NCI-H748 (cell line): ENCODE measurements at regions not wholly inside any gene's neighbourhood (a gene's known extent, or its start where the extent isn't known, plus 50 kb on each side); places are given as distances from the start of the nearest gene placed in this dataset.

Source experiments
- DNase-seq: peaks from one replicate; lab custom pipeline; 2025; ENCODE audit not compliant: unreplicated experiment; lab: John Stamatoyannopoulos, UW

GRCh38 chr12:83414981-83415380 lies 728.3 kb downstream of the TMTC2 start:
- no peak for DNase-seq

GRCh38 chr12:83408851-83409250 lies 722.1 kb downstream of the TMTC2 start:
- DNase-seq = no peak

- no peak for DNase-seq
These were observed 721.4 kb downstream of the TMTC2 start for GRCh38 chr12:83408146-83408545.

- DNase-seq = no peak
These were observed 717.8 kb downstream of the TMTC2 start for GRCh38 chr12:83404521-83404920.

- no peak for DNase-seq
These were observed 703.5 kb downstream of the TMTC2 start for GRCh38 chr12:83390186-83390585.

- DNase-seq = peak; percentile 17
These were observed 702.7 kb downstream of the TMTC2 start for GRCh38 chr12:83389237-83389996.

- no peak for DNase-seq
These were observed 701.8 kb downstream of the TMTC2 start for GRCh38 chr12:83388551-83388950.

GRCh38 chr12:83386527-83387264 lies 700.0 kb downstream of the TMTC2 start:
- DNase-seq = peak; percentile 6

GRCh38 chr12:83378186-83378727 lies 691.6 kb downstream of the TMTC2 start:
- no peak for DNase-seq

- DNase-seq = no peak
These were observed 678.6 kb downstream of the TMTC2 start for GRCh38 chr12:83365317-83365716.

GRCh38 chr12:83361475-83361874 lies 674.8 kb downstream of the TMTC2 start:
- no peak for DNase-seq

GRCh38 chr12:83361071-83361470 lies 674.4 kb downstream of the TMTC2 start:
- DNase-seq = no peak

- no peak for DNase-seq
These were observed 663.4 kb downstream of the TMTC2 start for GRCh38 chr12:83349907-83350611.

- DNase-seq = no peak
These were observed 659.6 kb downstream of the TMTC2 start for GRCh38 chr12:83346333-83346732.

GRCh38 chr12:83343767-83344166 lies 657.1 kb downstream of the TMTC2 start:
- no peak for DNase-seq

GRCh38 chr12:83335748-83336147 lies 649.0 kb downstream of the TMTC2 start:
- DNase-seq = no peak

- DNase-seq = no peak
These were observed 640.0 kb downstream of the TMTC2 start for GRCh38 chr12:83326666-83327065.

GRCh38 chr12:83323866-83324265 lies 637.2 kb downstream of the TMTC2 start:
- DNase-seq = no peak

- DNase-seq = no peak
These were observed 636.1 kb downstream of the TMTC2 start for GRCh38 chr12:83322809-83323208.

GRCh38 chr12:83321971-83322370 lies 635.3 kb downstream of the TMTC2 start:
- DNase-seq = no peak

- no peak for DNase-seq
These were observed 633.6 kb downstream of the TMTC2 start for GRCh38 chr12:83320350-83320749.
